Body of pancreas (tissue), 4 donors: ENCODE measurements at regions not wholly inside any gene's neighbourhood (a gene's known extent, or its start where the extent isn't known, plus 50 kb on each side); places are given as distances from the start of the nearest gene placed in this dataset.

Source experiments
- POLR2A ChIP-seq, 3 donors: fragments of 450-650 bp; IDR thresholded peaks; one replicate each; pipeline ENCODE4 v1.6.1; 2016; ENCODE audit warnings: antibody characterized with exemption in 3 of 3, mild to moderate bottlenecking in 2 of 3
- TF ChIP-seq, protein P1 (sequence below), 7 experiments: fragments of 450-650 bp in 4 of 7; fragments of 200-600 bp in 3 of 7; sonication (generic) in 3 of 7; IDR thresholded peaks; one replicate each; pipeline ENCODE4 v1.5.1; 2016 to 2019; ENCODE audit warnings: antibody characterized with exemption in 7 of 7

DNA sequence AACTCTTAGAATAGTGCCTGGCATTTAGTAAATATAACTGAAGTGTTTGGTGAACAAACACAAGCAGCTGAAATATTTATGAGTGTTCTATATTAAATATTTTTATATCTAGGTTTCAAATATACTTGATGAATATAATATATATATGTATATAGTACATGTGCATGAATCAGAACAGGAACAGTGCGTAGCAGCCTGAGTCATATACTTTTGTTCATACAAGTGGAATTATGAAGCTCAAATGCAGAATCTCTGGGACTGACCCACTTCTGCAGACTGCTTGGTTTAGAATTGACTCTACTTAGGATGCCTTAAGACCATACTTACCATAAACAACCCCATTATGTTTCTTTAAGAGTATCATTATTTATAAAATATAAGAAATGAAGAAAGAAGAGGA is 997.8 kb upstream of the RAG2 start:
- TF ChIP-seq POLR2A (IDR thresholded peaks at IDR 0.05), result no peak
- TF ChIP-seq, protein P1, sequence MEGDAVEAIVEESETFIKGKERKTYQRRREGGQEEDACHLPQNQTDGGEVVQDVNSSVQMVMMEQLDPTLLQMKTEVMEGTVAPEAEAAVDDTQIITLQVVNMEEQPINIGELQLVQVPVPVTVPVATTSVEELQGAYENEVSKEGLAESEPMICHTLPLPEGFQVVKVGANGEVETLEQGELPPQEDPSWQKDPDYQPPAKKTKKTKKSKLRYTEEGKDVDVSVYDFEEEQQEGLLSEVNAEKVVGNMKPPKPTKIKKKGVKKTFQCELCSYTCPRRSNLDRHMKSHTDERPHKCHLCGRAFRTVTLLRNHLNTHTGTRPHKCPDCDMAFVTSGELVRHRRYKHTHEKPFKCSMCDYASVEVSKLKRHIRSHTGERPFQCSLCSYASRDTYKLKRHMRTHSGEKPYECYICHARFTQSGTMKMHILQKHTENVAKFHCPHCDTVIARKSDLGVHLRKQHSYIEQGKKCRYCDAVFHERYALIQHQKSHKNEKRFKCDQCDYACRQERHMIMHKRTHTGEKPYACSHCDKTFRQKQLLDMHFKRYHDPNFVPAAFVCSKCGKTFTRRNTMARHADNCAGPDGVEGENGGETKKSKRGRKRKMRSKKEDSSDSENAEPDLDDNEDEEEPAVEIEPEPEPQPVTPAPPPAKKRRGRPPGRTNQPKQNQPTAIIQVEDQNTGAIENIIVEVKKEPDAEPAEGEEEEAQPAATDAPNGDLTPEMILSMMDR (IDR thresholded peaks at IDR 0.05), result no peak
